NB4 (cell line): ENCODE measurements at regions not wholly inside any gene's neighbourhood (a gene's known extent, or its start where the extent isn't known, plus 50 kb on each side); places are given as distances from the start of the nearest gene placed in this dataset.

Experiments
- CTCF ChIP-seq: IDR thresholded peaks from one replicate; pipeline ENCODE4 v1.5.1; 2012; ENCODE audit warnings: low read depth, low read length
- MAX ChIP-seq: IDR thresholded peaks from 2 replicates; pipeline ENCODE4 v1.6.1; 2011; ENCODE audit warnings: low read depth, low read length
- MYC ChIP-seq: IDR thresholded peaks from 2 replicates; pipeline ENCODE4 v1.6.1; 2011; ENCODE audit warnings: low read depth, low read length
- POLR2A ChIP-seq: IDR thresholded peaks from 2 replicates; pipeline ENCODE4 v1.6.1; 2011; ENCODE audit warnings: mild to moderate bottlenecking; ENCODE audit not compliant: insufficient read length; ENCODE audit errors: extremely low read depth

- TF ChIP-seq CTCF: no peak
- no peak for TF ChIP-seq POLR2A
- no peak for TF ChIP-seq MAX
- TF ChIP-seq MYC: no peak
Measured at GRCh38 chr4:38491854-38492478, 172.0 kb upstream of the KLF3 start.
